ENCODE measurements at regions not wholly inside any gene's neighbourhood (a gene's known extent, or its start where the extent isn't known, plus 50 kb on each side); places are given as distances from the start of the nearest gene placed in this dataset.
"Not testable (repeated sequence)": the region's sequence is repeated elsewhere in the genome, so short reads cannot be mapped to it uniquely, and the experiment has no call there.

DNA sequence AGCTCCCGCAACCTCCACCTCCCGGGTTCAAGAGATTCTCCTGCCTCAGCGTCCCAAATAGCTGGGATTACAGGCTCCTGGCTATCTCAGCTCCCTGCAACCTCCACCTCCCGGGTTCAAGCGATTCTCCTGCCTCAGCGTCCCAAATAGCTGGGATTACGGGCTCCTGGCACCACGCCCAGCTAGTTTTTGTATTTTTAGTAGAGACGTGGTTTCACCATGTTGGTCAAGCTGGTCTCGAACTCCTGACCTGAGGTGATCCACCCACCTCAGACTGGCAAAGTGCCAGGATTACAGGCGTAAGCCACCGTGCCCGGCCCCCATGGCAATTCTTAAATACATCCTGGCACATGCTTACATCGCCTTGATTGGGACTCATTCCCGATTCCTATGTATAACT lies 1394.3 kb downstream of the OLFM4 start:
- TF ChIP-seq, protein P1, sequence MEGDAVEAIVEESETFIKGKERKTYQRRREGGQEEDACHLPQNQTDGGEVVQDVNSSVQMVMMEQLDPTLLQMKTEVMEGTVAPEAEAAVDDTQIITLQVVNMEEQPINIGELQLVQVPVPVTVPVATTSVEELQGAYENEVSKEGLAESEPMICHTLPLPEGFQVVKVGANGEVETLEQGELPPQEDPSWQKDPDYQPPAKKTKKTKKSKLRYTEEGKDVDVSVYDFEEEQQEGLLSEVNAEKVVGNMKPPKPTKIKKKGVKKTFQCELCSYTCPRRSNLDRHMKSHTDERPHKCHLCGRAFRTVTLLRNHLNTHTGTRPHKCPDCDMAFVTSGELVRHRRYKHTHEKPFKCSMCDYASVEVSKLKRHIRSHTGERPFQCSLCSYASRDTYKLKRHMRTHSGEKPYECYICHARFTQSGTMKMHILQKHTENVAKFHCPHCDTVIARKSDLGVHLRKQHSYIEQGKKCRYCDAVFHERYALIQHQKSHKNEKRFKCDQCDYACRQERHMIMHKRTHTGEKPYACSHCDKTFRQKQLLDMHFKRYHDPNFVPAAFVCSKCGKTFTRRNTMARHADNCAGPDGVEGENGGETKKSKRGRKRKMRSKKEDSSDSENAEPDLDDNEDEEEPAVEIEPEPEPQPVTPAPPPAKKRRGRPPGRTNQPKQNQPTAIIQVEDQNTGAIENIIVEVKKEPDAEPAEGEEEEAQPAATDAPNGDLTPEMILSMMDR (IDR thresholded peaks at IDR 0.05; ENCODE audit: low read depth, low read length, poor library complexity, severe bottlenecking), result not testable (repeated sequence)
- not testable (repeated sequence) for TF ChIP-seq EZH2phosphoT487 (IDR thresholded peaks at IDR 0.05; ENCODE audit: borderline replicate concordance, low read length)
